ENCODE measurements at regions not wholly inside any gene's neighbourhood (a gene's known extent, or its start where the extent isn't known, plus 50 kb on each side); places are given as distances from the start of the nearest gene placed in this dataset.

DNA sequence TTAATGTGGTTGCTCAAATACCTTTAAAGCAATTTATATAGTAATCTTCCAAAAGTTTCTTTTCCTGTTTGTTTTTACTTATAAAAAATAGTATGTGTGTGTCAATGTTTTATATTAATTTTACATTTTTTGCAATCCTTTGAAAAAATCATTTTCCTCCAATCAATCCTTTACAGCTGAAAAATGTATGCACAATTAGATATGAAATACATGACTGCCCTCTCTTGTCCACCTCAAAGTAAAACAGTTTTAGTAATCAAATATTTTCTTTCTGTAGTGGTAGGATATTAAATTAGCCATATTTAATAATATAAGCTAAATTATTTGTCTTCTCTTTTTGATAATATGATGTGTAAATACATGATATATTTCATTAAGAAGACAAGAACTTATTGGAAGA is 269.9 kb downstream of the ADAMTS20 start:
- ATAC-seq (ENCODE audit: low FRiP score), result no peak
- no peak for TF ChIP-seq CTCF (IDR thresholded peaks at IDR 0.05)
- DNase-seq (ENCODE audit: low spot score), result no peak

DNA sequence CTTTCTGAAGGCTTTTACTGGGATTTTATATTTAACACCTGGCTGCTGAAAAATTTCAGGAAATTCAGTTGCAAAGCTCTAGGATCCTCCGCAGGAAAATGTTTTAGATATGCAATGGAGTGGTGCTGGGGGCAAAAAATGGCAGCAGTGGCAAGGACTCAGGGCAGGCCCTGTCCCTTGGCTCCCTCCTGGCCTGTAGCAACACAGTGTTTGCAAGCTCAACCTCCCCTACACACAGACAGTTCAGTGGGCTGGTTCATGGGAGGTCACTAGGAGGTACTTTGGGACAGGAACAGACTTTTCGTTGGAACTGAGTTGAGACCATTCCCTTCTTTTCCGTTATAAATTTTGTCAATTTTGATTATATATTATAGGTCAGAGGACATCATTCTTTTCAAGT is 270.4 kb downstream of the ADAMTS20 start:
- no peak for DNase-seq (ENCODE audit: low spot score)
- no peak for TF ChIP-seq CTCF (IDR thresholded peaks at IDR 0.05)
- no peak for ATAC-seq (ENCODE audit: low FRiP score)

DNA sequence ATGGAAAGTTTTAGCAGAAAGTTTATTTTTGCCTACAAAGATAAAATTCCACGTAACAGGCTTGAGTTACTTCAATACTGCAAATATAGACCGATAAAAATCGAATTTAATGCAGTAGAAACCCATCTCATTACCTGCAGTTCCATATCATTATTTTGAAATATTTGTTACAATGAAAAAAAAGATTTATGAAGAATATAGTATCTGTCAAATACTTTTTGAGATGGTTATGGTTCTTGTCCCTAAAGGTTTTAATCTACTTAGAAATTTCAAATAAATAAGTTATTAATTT is 273.5 kb downstream of the ADAMTS20 start:
- ATAC-seq (ENCODE audit: low FRiP score) (no peak), DNase-seq (ENCODE audit: low spot score) (no peak)
- TF ChIP-seq CTCF (IDR thresholded peaks at IDR 0.05), result no peak

- TF ChIP-seq CTCF (IDR thresholded peaks at IDR 0.05), result no peak
- ATAC-seq (ENCODE audit: low FRiP score), result no peak
Observed at GRCh38 chr12:43277651-43278540, 274.1 kb downstream of the ADAMTS20 start.

DNA sequence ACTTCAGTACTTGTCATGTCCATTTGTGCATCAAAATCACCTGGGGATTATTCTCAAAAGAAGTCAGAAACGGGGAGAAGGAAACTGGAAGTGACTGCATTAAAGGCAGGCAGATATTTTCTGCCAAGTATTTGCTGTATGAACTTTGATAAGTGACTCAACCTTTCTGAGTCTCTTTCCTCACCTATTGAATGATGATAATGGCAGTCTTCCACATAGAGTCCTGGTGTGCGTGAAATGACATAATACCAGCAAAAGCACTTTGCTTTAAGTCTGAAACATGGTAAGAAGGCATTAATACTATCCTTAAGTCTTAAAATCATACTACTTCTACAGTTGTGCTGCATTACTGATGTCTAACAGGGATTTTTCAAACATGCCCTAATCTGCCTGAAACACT is 278.5 kb downstream of the ADAMTS20 start:
- ATAC-seq (ENCODE audit: low FRiP score) (peak; percentile 54), DNase-seq (ENCODE audit: low spot score) (no peak)
- TF ChIP-seq CTCF (IDR thresholded peaks at IDR 0.05), result no peak

More at GRCh38 chr12:43277651-43278540, 274.1 kb downstream of the ADAMTS20 start:
- DNase-seq (ENCODE audit: low spot score), result no peak

DNA sequence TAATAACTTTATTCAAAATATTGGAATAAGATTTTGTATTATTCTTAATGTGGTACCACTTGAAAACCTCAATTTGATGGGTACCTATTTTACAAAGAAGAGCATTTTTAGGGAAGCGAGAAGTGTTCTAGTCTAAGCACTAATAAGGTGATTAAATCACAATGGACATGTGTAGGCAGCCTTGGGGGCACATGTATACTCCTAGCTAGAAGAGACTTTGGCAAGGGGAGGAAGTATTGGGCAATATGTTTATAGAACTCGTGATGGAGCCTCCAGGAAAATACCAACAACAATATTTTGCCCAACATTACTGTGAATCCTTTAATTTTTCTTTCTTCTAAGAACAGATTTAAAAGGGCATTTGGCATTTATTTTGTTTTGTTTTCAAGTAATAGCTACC is 280.3 kb downstream of the ADAMTS20 start:
- TF ChIP-seq CTCF (IDR thresholded peaks at IDR 0.05), result no peak
- ATAC-seq (ENCODE audit: low FRiP score) (no peak), DNase-seq (ENCODE audit: low spot score) (no peak)

- no peak for ATAC-seq (ENCODE audit: low FRiP score)
- TF ChIP-seq CTCF (IDR thresholded peaks at IDR 0.05), result no peak
Observed at GRCh38 chr12:43267818-43268217, 284.2 kb downstream of the ADAMTS20 start.

More at GRCh38 chr12:43267818-43268217, 284.2 kb downstream of the ADAMTS20 start:
- no peak for DNase-seq (ENCODE audit: low spot score)

Data from omental fat pad (tissue), 3 donors.